HG03060 (cell line): ENCODE measurements at regions not wholly inside any gene's neighbourhood (a gene's known extent, or its start where the extent isn't known, plus 50 kb on each side); places are given as distances from the start of the nearest gene placed in this dataset.

Experiments
- ATAC-seq: cut with Tn5 transposase; IDR thresholded peaks from one replicate; pipeline ENCODE4 v1.9.1; 2021; ENCODE audit warnings: low read depth, moderate number of reproducible peaks; ENCODE audit not compliant: unreplicated experiment

- ATAC-seq: no peak
These were observed 575.5 kb downstream of the SOX6 start for GRCh38 chr11:15780837-15781236.

- ATAC-seq: no peak
These were observed 572.7 kb downstream of the SOX6 start for GRCh38 chr11:15783619-15784018.

- ATAC-seq: no peak
These were observed 563.0 kb downstream of the SOX6 start for GRCh38 chr11:15793043-15793996.

- ATAC-seq: no peak
These were observed 561.8 kb downstream of the SOX6 start for GRCh38 chr11:15794361-15795150.

- no peak for ATAC-seq
These were observed 561.0 kb downstream of the SOX6 start for GRCh38 chr11:15795378-15795777.

- no peak for ATAC-seq
These were observed 556.1 kb downstream of the SOX6 start for GRCh38 chr11:15800111-15800800.

- no peak for ATAC-seq
These were observed 555.2 kb downstream of the SOX6 start for GRCh38 chr11:15801126-15801525.

GRCh38 chr11:15801616-15802015 lies 554.7 kb downstream of the SOX6 start:
- no peak for ATAC-seq

GRCh38 chr11:15805726-15806125 lies 550.6 kb downstream of the SOX6 start:
- no peak for ATAC-seq

GRCh38 chr11:15806217-15806616 lies 550.1 kb downstream of the SOX6 start:
- no peak for ATAC-seq

GRCh38 chr11:15807827-15808226 lies 548.5 kb downstream of the SOX6 start:
- ATAC-seq: no peak

GRCh38 chr11:15810082-15810481 lies 546.3 kb downstream of the SOX6 start:
- no peak for ATAC-seq

- no peak for ATAC-seq
These were observed 545.8 kb downstream of the SOX6 start for GRCh38 chr11:15810525-15810924.

GRCh38 chr11:15815246-15816195 lies 540.8 kb downstream of the SOX6 start:
- ATAC-seq: no peak

- no peak for ATAC-seq
These were observed 540.0 kb downstream of the SOX6 start for GRCh38 chr11:15816260-15816871.

- no peak for ATAC-seq
These were observed 539.3 kb downstream of the SOX6 start for GRCh38 chr11:15817001-15817400.

- ATAC-seq: no peak
These were observed 538.1 kb downstream of the SOX6 start for GRCh38 chr11:15818132-15818842.

GRCh38 chr11:15819679-15820286 lies 536.6 kb downstream of the SOX6 start:
- ATAC-seq: peak; percentile 70
